HG03066 (cell line): ENCODE measurements at regions not wholly inside any gene's neighbourhood (a gene's known extent, or its start where the extent isn't known, plus 50 kb on each side); places are given as distances from the start of the nearest gene placed in this dataset.
"Not testable (repeated sequence)": the region's sequence is repeated elsewhere in the genome, so short reads cannot be mapped to it uniquely, and the experiment has no call there.

Source experiments
- ATAC-seq: cut with Tn5 transposase; IDR thresholded peaks from one replicate; pipeline ENCODE4 v1.9.1; 2021; ENCODE audit warnings: low read depth; ENCODE audit not compliant: unreplicated experiment

GRCh38 chr10:105759669-105760068 lies 1118.6 kb downstream of the SORCS3 start:
- no peak for ATAC-seq

GRCh38 chr10:105758209-105758998 lies 1117.3 kb downstream of the SORCS3 start:
- ATAC-seq, result no peak

- ATAC-seq, result no peak
Measured at GRCh38 chr10:105757302-105757701, 1116.2 kb downstream of the SORCS3 start.

GRCh38 chr10:105756386-105756785 lies 1115.3 kb downstream of the SORCS3 start:
- no peak for ATAC-seq

GRCh38 chr10:105751688-105752087 lies 1110.6 kb downstream of the SORCS3 start:
- no peak for ATAC-seq

GRCh38 chr10:105745596-105746148 lies 1104.6 kb downstream of the SORCS3 start:
- no peak for ATAC-seq

GRCh38 chr10:105743343-105744056 lies 1102.4 kb downstream of the SORCS3 start:
- no peak for ATAC-seq

GRCh38 chr10:105742923-105743322 lies 1101.8 kb downstream of the SORCS3 start:
- ATAC-seq, result no peak

- no peak for ATAC-seq
Measured at GRCh38 chr10:105742184-105742583, 1101.1 kb downstream of the SORCS3 start.

GRCh38 chr10:105734479-105734878 lies 1093.4 kb downstream of the SORCS3 start:
- ATAC-seq, result no peak

- ATAC-seq, result no peak
Measured at GRCh38 chr10:105733924-105734323, 1092.8 kb downstream of the SORCS3 start.

- ATAC-seq, result no peak
Measured at GRCh38 chr10:105729428-105729827, 1088.3 kb downstream of the SORCS3 start.

GRCh38 chr10:105727586-105727985 lies 1086.5 kb downstream of the SORCS3 start:
- not testable (repeated sequence) for ATAC-seq

GRCh38 chr10:105727131-105727530 lies 1086.0 kb downstream of the SORCS3 start:
- no peak for ATAC-seq

GRCh38 chr10:105726149-105726548 lies 1085.1 kb downstream of the SORCS3 start:
- ATAC-seq, result no peak

- ATAC-seq, result no peak
Measured at GRCh38 chr10:105725007-105725406, 1083.9 kb downstream of the SORCS3 start.

- no peak for ATAC-seq
Measured at GRCh38 chr10:105718207-105718995, 1077.3 kb downstream of the SORCS3 start.

GRCh38 chr10:105714728-105715127 lies 1073.6 kb downstream of the SORCS3 start:
- ATAC-seq, result no peak

GRCh38 chr10:105707603-105708002 lies 1066.5 kb downstream of the SORCS3 start:
- no peak for ATAC-seq

- ATAC-seq, result no peak
Measured at GRCh38 chr10:105706281-105707026, 1065.4 kb downstream of the SORCS3 start.
